Activated CD4-positive, alpha-beta T cell treated with anti-CD3 and anti-CD28 coated beads, Interleukin-2, amount 50 U/mL, for 48 hours (primary cell): ENCODE measurements at regions not wholly inside any gene's neighbourhood (a gene's known extent, or its start where the extent isn't known, plus 50 kb on each side); places are given as distances from the start of the nearest gene placed in this dataset.

ENCODE experiments used
- DNase-seq, 2 experiments: peaks; one replicate each; pipeline ENCODE4 v3.0.0-alpha.2; 2020

DNA sequence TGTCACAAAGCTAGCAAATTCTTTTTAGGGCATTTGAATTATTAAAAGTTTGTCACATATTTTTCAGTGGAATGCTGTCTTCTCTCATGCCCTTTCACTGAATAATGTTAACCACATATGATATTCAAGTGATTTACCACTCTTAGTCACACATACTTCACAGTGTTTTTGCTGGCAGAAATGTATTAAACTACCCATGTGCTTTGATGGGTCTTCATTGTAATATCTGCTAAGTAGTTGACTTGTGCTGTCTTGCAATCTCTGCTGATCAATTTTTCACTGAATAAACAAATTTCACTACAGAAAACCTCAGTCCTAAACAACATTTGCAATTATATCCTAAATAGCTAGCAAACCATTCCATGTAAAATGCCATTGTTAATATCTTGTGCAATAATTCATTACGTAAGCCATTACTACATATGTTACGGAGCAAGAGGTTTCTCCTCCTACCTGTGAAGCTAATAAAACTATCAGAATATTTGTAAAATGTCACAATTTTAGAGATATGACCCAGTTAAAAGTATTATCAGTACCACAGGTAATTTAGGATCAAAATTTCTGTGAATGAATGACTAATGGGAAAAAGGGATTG, 64.6 kb upstream of the LMO3 start:
- no peak for DNase-seq

DNA sequence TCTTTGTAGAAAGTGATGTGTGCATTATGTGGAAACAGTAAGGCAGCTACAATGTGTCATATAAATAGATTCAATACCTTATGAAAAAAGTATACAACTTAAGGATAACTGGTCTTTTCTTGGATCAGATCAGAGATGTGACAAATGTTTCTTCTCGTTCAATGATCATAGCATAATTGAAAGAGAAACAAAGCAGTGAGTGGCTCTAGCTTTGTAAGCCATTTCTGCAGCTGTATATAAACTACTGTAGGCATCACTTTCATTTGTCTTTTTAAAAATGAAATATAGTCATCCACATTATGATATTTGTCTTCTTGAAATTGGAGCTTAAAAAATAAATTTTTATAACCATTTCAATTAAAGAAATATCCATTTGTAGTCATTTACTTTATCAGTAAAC, 63.8 kb upstream of the LMO3 start:
- DNase-seq = no peak

DNA sequence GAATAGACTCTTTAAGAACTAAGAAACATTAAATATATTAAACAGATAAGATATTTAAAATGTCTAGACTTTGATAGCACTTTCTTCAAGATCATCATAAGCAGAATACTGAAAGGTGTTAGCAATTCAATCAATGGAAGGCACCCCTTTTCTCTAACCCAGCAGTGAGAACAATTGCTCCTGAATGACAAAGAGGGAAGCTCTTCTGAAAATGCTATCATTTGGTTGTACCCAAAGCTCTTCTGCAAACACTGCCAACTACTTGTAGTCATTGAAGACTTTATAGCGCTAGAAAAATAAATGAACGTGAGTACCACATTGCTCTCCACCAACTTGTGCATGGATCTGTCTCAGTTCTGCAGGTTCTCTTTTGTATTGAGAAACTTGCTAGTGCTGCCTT, 62.2 kb upstream of the LMO3 start:
- no peak for DNase-seq

DNA sequence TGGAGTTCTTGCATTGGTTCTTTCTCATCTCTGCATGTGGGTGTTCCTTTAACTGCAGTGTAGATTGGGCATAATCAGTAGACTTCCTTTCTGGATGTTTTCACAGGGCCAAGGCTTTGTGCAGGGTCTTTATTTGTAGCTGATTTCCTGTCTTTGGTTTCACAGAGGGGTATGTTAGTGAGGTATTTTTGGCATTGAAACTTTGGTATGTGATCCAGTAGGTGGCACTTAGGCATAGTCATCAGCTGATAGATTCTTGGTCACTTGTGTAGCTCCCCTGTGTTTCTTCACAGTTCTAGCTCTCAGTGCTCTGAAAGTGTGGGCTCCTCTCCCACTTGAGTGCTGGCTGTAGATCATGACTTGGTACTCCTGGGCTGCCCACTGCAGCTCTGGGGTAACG, 52.7 kb upstream of the LMO3 start:
- DNase-seq = no peak
